Thyroid gland (tissue), 4 donors: ENCODE measurements at regions not wholly inside any gene's neighbourhood (a gene's known extent, or its start where the extent isn't known, plus 50 kb on each side); places are given as distances from the start of the nearest gene placed in this dataset.

Source experiments
- CTCF ChIP-seq, 6 experiments: fragments of 200-600 bp in 3 of 6; fragments of 450-650 bp in 3 of 6; sonication (generic) in 3 of 6; IDR thresholded peaks; one replicate each; pipeline ENCODE4 v1.5.1; 2016 to 2019; ENCODE audit warnings: antibody characterized with exemption in 6 of 6, mild to moderate bottlenecking in 2 of 6, inconsistent platforms in 1 of 6, moderate library complexity in 1 of 6
- POLR2A ChIP-seq, 2 donors: fragments of 450-650 bp; IDR thresholded peaks; one replicate each; pipeline ENCODE4 v1.6.1; 2017; ENCODE audit warnings: antibody characterized with exemption in 2 of 2, mild to moderate bottlenecking in 2 of 2, moderate library complexity in 1 of 2

GRCh38 chr11:21969841-21970240 lies 223.0 kb upstream of the ANO5 start:
- TF ChIP-seq CTCF (IDR thresholded peaks at IDR 0.05) = no peak
- TF ChIP-seq POLR2A (IDR thresholded peaks at IDR 0.05) = no peak
